ENCODE measurements at regions not wholly inside any gene's neighbourhood (a gene's known extent, or its start where the extent isn't known, plus 50 kb on each side); places are given as distances from the start of the nearest gene placed in this dataset.
A peak's percentile ranks its signal among the peaks of the same experiment; 100 is the strongest.

- TF ChIP-seq MAX (IDR thresholded peaks at IDR 0.05; ENCODE audit: low read depth, low read length) (no peak), MYC (IDR thresholded peaks at IDR 0.05; ENCODE audit: low read depth, low read length) (no peak), POLR2A (IDR thresholded peaks at IDR 0.05; ENCODE audit: extremely low read depth, insufficient read length) (no peak), CTCF (IDR thresholded peaks at IDR 0.05; ENCODE audit: low read depth, low read length) (no peak)
- H3K4me3 ChIP-seq (ENCODE audit: low read depth, low read length): no peak overlapping the region
- DNase-seq (ENCODE audit: low read depth): no peak
Observed at GRCh38 chr1:200265104-200265503, 144.7 kb downstream of the ZNF281 start.

GRCh38 chr1:200263203-200263602 lies 146.6 kb downstream of the ZNF281 start:
- TF ChIP-seq MYC (IDR thresholded peaks at IDR 0.05; ENCODE audit: low read depth, low read length) (no peak), CTCF (IDR thresholded peaks at IDR 0.05; ENCODE audit: low read depth, low read length) (no peak), POLR2A (IDR thresholded peaks at IDR 0.05; ENCODE audit: extremely low read depth, insufficient read length) (no peak), MAX (IDR thresholded peaks at IDR 0.05; ENCODE audit: low read depth, low read length) (no peak)
- no peak for DNase-seq (ENCODE audit: low read depth)

GRCh38 chr1:200262326-200262965 lies 147.4 kb downstream of the ZNF281 start:
- DNase-seq (ENCODE audit: low read depth): no peak
- TF ChIP-seq CTCF (IDR thresholded peaks at IDR 0.05; ENCODE audit: low read depth, low read length) (no peak), POLR2A (IDR thresholded peaks at IDR 0.05; ENCODE audit: extremely low read depth, insufficient read length) (no peak), MYC (IDR thresholded peaks at IDR 0.05; ENCODE audit: low read depth, low read length) (no peak), MAX (IDR thresholded peaks at IDR 0.05; ENCODE audit: low read depth, low read length) (no peak)
- no peak overlapping the region for H3K4me3 ChIP-seq (ENCODE audit: low read depth, low read length)

More at GRCh38 chr1:200263203-200263602, 146.6 kb downstream of the ZNF281 start:
- H3K4me3 ChIP-seq (ENCODE audit: low read depth, low read length): no peak overlapping the region

GRCh38 chr1:200260597-200261335 lies 149.1 kb downstream of the ZNF281 start:
- H3K4me3 ChIP-seq (ENCODE audit: low read depth, low read length): no peak overlapping the region
- no peak for DNase-seq (ENCODE audit: low read depth)
- TF ChIP-seq CTCF (IDR thresholded peaks at IDR 0.05; ENCODE audit: low read depth, low read length) (no peak), POLR2A (IDR thresholded peaks at IDR 0.05; ENCODE audit: extremely low read depth, insufficient read length) (no peak), MYC (IDR thresholded peaks at IDR 0.05; ENCODE audit: low read depth, low read length) (no peak), MAX (IDR thresholded peaks at IDR 0.05; ENCODE audit: low read depth, low read length) (no peak)

- peak; percentile 46 for DNase-seq (ENCODE audit: low read depth)
- TF ChIP-seq CTCF (IDR thresholded peaks at IDR 0.05; ENCODE audit: low read depth, low read length) (peak; percentile 28), POLR2A (IDR thresholded peaks at IDR 0.05; ENCODE audit: extremely low read depth, insufficient read length) (no peak), MYC (IDR thresholded peaks at IDR 0.05; ENCODE audit: low read depth, low read length) (no peak), MAX (IDR thresholded peaks at IDR 0.05; ENCODE audit: low read depth, low read length) (no peak)
- no peak overlapping the region for H3K4me3 ChIP-seq (ENCODE audit: low read depth, low read length)
Observed at GRCh38 chr1:200258447-200259375, 151.1 kb downstream of the ZNF281 start.
